Liver (tissue), 3 donors: ENCODE measurements at regions not wholly inside any gene's neighbourhood (a gene's known extent, or its start where the extent isn't known, plus 50 kb on each side); places are given as distances from the start of the nearest gene placed in this dataset.

Experiments used
- GABPA ChIP-seq, 2 donors: IDR thresholded peaks in 1 of 2; conservative IDR thresholded peaks in 1 of 2; 2 replicates each; pipeline ENCODE4 v1.6.1; 2016; ENCODE audit warnings: antibody characterized with exemption in 2 of 2, mild to moderate bottlenecking in 1 of 2, moderate library complexity in 1 of 2
- RAD21 ChIP-seq, 2 donors: IDR thresholded peaks; 2 replicates each; pipeline ENCODE4 v1.6.1; 2016; ENCODE audit warnings: antibody characterized with exemption in 2 of 2, mild to moderate bottlenecking in 2 of 2
- TAF1 ChIP-seq: conservative IDR thresholded peaks from 2 replicates; pipeline ENCODE4 v1.6.1; 2016; ENCODE audit warnings: antibody characterized with exemption, mild to moderate bottlenecking
- TF ChIP-seq, protein P1 (sequence below): fragments of 150-350 bp; IDR thresholded peaks from 2 replicates; pipeline ENCODE4 v1.5.1; 2017; ENCODE audit warnings: improper control_type of control experiment, low read depth, low read length; ENCODE audit not compliant: missing input control
- TF ChIP-seq, protein P2 (sequence below): IDR thresholded peaks from 2 replicates; pipeline ENCODE4 v1.6.1; 2016; ENCODE audit warnings: antibody characterized with exemption
- TF ChIP-seq, protein P3 (sequence below): IDR thresholded peaks from 2 replicates; pipeline ENCODE4 v1.6.1; 2016; ENCODE audit warnings: antibody characterized with exemption
- donor health status: healthy.
- donor health status: healthy.

DNA sequence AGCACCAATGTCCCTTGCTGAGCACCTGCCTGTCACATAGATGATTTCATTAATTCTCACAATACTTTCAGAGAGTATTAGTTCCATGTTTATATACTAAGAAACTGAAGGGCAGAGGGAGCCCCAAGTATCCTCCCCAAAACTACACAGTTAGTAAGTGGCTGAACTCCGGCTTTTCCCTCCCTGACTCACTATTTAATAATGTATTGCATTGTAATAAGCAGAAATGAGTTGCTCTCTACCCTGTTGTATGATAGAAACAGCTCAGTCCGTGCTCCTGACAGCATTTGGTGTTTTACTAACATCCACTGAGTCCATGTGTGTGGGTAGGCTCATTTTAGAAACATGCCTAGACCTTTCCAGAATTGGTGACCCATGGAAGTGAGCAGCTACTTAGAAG lies 76.8 kb downstream of the OLIG3 start:
- TF ChIP-seq, protein P1, sequence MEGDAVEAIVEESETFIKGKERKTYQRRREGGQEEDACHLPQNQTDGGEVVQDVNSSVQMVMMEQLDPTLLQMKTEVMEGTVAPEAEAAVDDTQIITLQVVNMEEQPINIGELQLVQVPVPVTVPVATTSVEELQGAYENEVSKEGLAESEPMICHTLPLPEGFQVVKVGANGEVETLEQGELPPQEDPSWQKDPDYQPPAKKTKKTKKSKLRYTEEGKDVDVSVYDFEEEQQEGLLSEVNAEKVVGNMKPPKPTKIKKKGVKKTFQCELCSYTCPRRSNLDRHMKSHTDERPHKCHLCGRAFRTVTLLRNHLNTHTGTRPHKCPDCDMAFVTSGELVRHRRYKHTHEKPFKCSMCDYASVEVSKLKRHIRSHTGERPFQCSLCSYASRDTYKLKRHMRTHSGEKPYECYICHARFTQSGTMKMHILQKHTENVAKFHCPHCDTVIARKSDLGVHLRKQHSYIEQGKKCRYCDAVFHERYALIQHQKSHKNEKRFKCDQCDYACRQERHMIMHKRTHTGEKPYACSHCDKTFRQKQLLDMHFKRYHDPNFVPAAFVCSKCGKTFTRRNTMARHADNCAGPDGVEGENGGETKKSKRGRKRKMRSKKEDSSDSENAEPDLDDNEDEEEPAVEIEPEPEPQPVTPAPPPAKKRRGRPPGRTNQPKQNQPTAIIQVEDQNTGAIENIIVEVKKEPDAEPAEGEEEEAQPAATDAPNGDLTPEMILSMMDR: no peak
- TF ChIP-seq RAD21 (IDR thresholded peaks at IDR 0.05) (no peak), TAF1 (no peak), GABPA (IDR thresholded peaks at IDR 0.05 in 1 of 2, conservative IDR thresholded peaks at IDR 0.05 in 1 of 2) (no peak)
- TF ChIP-seq, protein P2, sequence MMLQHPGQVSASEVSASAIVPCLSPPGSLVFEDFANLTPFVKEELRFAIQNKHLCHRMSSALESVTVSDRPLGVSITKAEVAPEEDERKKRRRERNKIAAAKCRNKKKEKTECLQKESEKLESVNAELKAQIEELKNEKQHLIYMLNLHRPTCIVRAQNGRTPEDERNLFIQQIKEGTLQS: no peak
- TF ChIP-seq, protein P3, sequence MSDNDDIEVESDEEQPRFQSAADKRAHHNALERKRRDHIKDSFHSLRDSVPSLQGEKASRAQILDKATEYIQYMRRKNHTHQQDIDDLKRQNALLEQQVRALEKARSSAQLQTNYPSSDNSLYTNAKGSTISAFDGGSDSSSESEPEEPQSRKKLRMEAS: no peak
